GM19395 (cell line): ENCODE measurements at regions not wholly inside any gene's neighbourhood (a gene's known extent, or its start where the extent isn't known, plus 50 kb on each side); places are given as distances from the start of the nearest gene placed in this dataset.

Source experiments
- ATAC-seq: cut with Tn5 transposase; IDR thresholded peaks from one replicate; pipeline ENCODE4 v1.9.1; 2021; ENCODE audit warnings: mild to moderate bottlenecking, moderate library complexity; ENCODE audit not compliant: unreplicated experiment

DNA sequence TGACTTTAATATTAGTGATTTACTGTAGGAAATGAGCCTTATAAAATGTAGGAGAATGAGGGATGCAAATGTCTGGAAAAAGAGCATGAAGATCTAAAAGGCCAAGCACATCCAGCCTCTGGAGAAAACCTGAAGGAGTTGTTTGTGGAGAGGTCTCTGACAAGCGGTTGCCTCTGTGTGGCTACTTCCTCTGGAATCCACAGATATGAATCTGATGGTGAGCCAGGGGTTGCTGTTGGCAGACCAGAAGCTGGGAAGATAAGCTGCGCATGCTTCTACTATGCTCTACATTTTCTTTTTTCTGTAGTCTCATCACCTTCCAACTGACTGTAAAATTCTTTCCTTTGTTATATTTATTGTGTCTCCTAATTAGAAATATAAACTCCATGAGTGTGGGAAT lies 248.6 kb downstream of the OLFM3 start:
- no peak for ATAC-seq
